ENCODE measurements at regions not wholly inside any gene's neighbourhood (a gene's known extent, or its start where the extent isn't known, plus 50 kb on each side); places are given as distances from the start of the nearest gene placed in this dataset.
"Not testable (repeated sequence)": the region's sequence is repeated elsewhere in the genome, so short reads cannot be mapped to it uniquely, and the experiment has no call there.

GRCh38 chrX:87961471-87961870 lies 443.9 kb downstream of the KLHL4 start:
- no peak for DNase-seq

DNA sequence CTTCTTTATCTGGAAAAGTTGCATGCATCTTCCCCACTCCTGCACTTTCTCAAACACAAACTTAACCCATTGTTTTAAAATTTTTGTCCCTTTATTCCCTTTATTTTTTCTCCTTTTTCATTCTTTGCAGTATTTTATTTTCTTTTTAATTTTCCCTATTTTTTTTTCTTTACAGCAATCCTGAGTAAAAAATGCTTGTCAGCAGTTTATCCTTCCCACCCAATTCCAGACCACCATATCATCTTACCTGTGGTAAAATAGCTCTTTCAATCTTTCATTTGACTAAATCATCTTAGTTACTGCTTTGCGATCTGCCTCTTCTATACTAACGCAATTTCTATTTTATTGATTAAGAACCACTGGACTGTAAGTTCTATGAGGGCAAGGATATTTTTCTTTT lies 450.5 kb downstream of the KLHL4 start:
- no peak for DNase-seq

GRCh38 chrX:87972121-87972520 lies 454.5 kb downstream of the KLHL4 start:
- DNase-seq, result not testable (repeated sequence)

DNA sequence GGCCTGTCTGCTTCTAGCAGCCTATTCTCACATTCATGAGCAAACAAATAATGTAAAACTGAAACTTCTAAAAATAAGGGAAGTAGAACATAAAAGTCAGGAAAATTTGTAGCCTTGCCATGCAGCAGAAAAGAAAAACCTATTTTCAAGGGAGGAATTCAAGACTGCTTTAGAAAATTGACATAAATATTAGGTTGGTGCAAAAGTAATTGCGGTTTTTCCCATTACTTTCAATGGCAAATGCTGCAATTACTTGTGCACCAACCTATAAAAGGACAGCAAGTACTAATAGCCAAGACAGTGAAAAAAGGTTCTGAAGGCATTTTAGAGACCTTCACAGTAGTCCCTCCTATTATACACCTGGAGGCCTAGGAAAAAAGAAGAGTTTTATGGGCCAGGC lies 457.8 kb downstream of the KLHL4 start:
- no peak for DNase-seq

- DNase-seq, result not testable (repeated sequence)
These were observed 490.3 kb downstream of the KLHL4 start for GRCh38 chrX:88007873-88008272.

- no peak for DNase-seq
These were observed 506.4 kb downstream of the KLHL4 start for GRCh38 chrX:88024022-88024421.

DNA sequence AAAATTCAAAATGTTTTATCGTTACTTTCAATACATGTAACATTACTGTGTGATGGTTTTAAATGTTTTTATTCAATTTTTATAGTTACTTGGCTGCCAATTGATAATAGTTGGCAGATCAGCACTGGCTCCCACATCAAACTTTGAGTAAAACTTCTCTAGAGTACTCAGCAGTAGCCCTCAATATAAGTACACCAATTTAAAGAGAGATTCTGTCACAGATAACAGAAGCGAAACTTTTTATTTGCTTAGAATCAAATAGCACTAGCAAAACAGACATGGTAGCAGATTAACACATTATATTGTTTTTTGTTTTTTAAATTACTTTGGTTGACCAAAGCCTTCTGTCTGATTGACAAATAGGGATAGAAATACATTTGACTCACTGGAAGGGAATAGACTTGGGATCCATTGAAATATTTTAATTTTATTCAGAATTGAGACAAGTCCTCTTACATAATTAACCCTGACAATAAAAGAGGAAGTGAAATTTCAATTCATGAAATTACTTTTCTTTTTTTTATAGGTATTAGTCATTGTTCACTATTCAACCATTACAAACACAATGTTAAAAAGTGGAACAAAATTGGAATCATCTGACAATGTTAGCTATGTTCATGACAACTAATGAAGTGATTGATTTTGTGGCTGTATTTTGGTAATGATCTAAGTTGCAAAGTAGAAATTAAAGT lies 554.9 kb downstream of the KLHL4 start:
- DNase-seq, result no peak

DNA sequence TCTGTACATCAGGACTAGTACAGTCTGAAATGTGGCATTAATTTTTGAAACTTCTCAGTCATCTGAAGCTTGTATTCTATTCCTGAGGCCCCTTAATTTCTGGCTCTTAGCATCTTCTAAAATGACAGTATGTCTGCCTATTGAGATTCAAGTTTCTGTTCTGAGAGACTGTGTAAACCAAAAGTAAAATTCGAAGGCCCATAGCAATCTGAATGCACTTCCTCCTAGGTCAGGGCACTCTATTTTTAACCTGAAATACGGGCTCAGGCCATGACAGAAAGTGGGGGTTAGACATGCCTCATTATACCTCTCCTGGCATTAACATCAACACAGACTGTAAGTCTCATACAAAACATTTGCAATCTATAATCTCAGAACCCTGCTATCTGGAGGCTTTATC lies 584.4 kb downstream of the KLHL4 start:
- no peak for DNase-seq

- no peak for DNase-seq
These were observed 611.3 kb upstream of the CPXCR1 start for GRCh38 chrX:88135735-88136134.

DNA sequence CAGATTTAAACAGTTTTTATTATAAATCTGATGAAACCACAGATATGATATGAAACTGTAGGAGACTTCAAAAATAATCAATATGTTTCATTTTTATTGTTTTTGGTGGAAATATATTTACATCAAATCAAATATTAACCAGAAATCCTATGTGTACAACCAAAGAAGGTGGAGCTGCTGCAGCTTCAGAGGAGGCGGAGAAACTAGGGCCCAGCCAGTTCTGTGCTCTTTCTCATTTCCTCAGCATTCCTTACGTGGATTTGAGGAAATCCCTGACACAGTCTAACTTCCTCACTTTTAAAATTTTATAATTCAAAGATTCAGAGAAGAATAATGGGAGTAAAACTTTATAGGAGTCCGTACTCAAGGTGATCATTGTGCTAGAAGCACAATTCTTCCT lies 610.7 kb upstream of the CPXCR1 start:
- no peak for DNase-seq

DNA sequence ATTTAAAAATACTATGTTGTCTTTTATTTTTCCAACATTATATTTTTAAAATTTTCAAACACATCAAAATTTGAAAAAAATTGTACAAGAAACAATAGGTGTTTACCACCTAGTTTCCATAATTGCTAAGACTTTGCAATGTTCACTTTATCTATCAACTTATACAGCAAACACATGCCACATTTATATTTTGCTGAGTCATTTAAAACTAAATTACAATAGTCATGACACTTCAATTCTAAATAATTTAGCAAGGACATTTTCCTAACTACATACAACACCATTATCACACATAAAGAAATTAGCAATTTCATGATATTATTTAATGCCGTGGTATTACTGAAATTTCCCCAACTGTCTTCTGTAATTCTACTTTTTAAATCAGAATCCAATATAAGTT lies 600.4 kb upstream of the CPXCR1 start:
- no peak for DNase-seq

DNA sequence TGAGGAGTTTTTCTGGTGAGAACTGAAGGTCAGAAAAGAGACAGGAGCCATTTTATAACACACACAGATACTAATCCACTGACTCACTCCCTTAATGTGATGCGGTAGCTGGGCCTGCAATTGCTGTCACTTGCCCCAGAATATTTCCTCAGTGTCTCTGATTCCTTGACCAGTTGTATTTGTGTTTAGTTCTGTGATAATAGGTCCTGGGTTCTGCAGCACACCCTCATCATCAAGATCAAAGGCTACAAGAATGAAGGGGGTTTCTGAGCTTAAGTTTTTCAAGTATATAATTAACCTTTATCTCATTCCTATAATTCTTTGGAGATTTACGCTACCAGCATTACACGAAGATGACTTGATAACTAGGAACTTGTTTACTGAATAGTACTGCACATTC lies 576.5 kb upstream of the CPXCR1 start:
- DNase-seq, result no peak

- not testable (repeated sequence) for DNase-seq
These were observed 573.0 kb upstream of the CPXCR1 start for GRCh38 chrX:88173932-88174440.

DNA sequence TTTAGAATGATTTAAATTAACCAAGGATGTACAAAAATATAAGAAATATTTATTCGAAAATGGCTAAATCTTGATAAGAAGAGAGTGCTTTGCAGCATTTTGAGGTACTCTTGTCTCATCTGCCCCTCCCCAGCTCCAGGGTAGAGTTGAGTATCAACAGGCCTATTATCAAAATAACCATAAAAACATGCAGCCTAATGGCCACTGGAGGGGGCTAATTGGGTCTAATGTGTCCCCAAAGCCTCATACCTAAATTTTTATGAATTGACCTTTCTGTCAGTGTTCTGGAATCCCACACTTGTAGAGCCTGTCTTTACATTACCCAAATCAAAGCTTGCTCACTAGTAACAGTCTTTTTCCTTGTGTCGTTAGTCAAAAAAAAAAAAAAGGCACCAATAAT lies 544.9 kb upstream of the CPXCR1 start:
- no peak for DNase-seq

GRCh38 chrX:88244066-88244465 lies 503.0 kb upstream of the CPXCR1 start:
- DNase-seq, result no peak

- DNase-seq, result no peak
These were observed 462.2 kb upstream of the CPXCR1 start for GRCh38 chrX:88284844-88285243.

DNA sequence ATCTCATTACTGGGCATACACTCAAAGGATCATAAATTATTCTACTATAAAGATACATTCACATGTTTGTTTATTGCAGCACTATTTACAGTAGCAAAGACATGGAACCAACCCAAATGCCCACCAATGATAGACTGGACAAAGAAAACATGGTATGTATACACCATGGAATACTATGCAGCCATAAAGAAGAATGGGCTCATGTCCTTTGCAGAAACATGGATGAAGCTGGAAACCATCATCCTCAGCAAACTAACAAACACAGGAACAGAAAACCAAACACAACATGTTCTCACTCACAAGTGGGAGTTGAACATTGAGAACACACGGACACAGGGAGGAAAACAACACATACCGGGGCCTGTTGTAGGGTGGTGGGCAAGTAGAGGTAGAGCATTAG lies 433.1 kb upstream of the CPXCR1 start:
- DNase-seq, result not testable (repeated sequence)

DNA sequence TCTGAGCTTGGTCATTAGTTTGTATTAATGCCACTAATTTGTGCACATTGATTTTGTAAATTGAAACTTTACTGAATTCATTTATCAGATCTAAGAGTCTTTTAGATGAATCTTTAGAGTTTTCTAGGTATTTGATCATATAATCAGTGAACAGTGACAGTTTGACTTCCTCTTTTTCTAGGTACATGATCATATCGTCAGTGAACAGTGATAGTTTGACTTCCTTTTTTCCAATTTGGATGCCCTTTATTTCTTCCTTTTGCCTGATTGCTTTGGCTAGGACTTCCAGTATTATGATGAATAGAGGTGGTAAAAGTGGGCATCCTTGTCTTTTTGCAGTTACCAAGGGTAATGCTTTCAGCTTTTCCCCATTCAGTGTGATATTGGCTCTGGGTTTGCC lies 421.4 kb upstream of the CPXCR1 start:
- no peak for DNase-seq

DNA sequence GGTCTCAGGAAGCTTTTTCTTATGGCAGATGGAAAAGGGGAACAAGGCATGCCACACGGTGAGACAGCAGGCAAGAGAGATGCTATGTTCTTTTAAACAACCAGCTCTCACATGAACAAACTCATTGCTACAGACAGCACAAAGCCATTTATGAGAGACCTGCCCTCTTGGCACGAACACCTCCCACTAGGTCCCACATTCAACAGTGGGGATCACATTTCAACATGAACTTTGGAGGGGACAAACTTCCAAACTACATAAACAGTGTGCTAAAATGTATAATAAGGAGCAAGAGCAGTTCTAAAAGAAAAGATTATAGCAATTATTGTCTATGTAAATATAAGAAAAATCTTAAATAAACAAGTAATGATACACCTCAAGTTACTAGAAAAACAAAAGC lies 391.8 kb upstream of the CPXCR1 start:
- DNase-seq, result no peak

GRCh38 chrX:88366314-88366713 lies 380.7 kb upstream of the CPXCR1 start:
- no peak for DNase-seq

DNA sequence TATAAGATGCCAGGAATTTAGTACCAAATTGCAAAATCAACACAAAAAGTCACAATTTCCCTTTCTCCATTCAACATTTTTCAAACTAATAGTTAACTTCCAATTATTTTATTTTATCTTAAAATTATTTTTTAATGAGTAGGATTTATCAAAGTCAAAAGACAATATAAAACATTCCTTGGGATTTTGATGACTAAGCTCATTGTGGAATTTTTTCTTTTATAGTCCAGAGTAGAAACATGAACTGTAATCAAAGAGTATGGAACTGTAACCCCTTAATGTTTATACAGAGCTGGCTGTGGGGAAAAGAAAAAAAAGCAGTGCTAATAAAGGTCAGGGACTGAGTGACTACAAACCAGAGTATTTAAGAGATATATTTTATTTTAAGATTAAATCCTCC lies 368.6 kb upstream of the CPXCR1 start:
- DNase-seq, result no peak

DNA sequence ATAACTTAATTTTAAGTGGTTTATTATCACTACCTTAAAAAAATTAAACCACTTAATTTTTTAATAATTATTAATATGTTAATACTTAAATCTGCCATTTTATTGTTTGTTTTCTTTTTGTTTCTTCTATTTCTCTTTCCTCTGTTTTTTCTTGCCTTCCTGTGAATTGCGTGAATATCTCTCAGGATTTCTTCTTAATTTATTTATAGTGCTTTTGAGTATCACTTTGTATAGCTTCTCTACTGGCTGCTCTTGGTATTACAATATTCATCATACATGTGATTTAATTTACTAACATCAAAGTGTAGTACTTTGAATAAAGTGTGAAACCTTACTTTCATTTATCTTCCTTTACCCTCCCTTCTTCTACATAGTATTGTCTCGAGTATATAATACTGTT lies 349.5 kb upstream of the CPXCR1 start:
- no peak for DNase-seq

DNA sequence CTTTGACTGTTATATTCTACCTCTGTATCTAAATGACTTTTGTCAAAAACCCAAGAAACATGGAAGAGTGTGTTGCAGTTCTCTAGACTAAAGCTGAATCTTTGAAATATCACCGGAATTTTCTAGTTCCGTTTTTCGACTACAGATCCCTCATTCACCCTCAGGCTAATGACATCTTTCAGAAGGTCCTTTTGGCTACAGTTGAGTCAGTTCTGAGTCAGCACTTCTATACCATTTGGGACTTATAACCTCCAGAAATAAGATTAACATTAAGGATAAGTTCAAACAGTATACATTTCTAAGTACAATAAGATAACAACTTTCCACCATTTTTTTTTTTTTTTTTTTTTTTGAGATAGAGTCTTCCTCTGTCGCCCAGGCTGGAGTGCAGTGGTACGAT lies 331.0 kb upstream of the CPXCR1 start:
- no peak for DNase-seq

- DNase-seq, result no peak
These were observed 330.1 kb upstream of the CPXCR1 start for GRCh38 chrX:88416965-88417364.

DNA sequence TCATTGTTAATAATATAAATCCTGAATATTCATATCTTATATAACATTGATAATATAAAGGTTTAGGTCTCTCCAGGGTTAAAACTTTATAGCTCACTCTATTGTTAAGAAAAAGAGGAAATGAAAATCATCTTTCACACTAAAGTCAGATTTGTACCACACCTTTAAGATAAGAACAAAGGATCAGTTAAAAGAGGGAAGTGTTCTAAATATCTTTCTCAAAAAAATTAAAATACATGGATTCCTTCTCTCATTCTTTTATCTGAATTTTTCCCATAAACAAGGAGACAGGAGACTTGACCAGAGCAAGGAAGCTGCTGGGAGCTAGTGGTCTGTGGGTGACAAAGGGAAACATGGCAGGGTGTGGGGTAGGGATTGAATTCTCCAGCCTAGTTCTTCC lies 323.0 kb upstream of the CPXCR1 start:
- DNase-seq, result no peak

Data from inflammatory macrophage treated with lipopolysaccharide for 1 hour (primary cell).